Breast epithelium (tissue), 4 donors: ENCODE measurements at regions not wholly inside any gene's neighbourhood (a gene's known extent, or its start where the extent isn't known, plus 50 kb on each side); places are given as distances from the start of the nearest gene placed in this dataset.

Experiments used
- DNase-seq, 2 donors: peaks; one replicate each; pipeline ENCODE4 v3.0.0-alpha.2; 2019; ENCODE audit warnings: low spot score in 2 of 2
- H3K27ac ChIP-seq, 2 donors: fragments of 200-600 bp; sonication (generic) in 1 of 2; one replicate each; pipeline ENCODE4 v1.5.1; 2016 to 2019; ENCODE audit warnings: mild to moderate bottlenecking in 1 of 2
- H3K27me3 ChIP-seq, 2 donors: fragments of 200-600 bp; sonication (generic) in 1 of 2; one replicate each; pipeline versions ENCODE4 v1.5.1 to v1.6.0; 2017 to 2019; ENCODE audit warnings: control low read depth in 1 of 2, mild to moderate bottlenecking in 1 of 2
- H3K36me3 ChIP-seq: fragments of 200-600 bp; one replicate; pipeline ENCODE4 v1.5.1; 2019
- H3K4me1 ChIP-seq, 2 donors: fragments of 200-600 bp; sonication (generic); one replicate each; pipeline ENCODE4 v1.5.1; 2016 to 2019; ENCODE audit warnings: control low read depth in 1 of 2
- H3K4me3 ChIP-seq, 3 donors: fragments of 200-600 bp; sonication (generic); 1 replicate in 2 of 3; 2 replicates in 1 of 3; pipeline ENCODE4 v1.5.1; 2016 to 2019; ENCODE audit warnings: mild to moderate bottlenecking in 3 of 3, moderate library complexity in 2 of 3
- H3K9me3 ChIP-seq, 2 donors: fragments of 200-600 bp; sonication (generic) in 1 of 2; one replicate each; pipeline ENCODE4 v1.5.1; 2016 to 2019; ENCODE audit warnings: control low read depth in 1 of 2
- POLR2A ChIP-seq: fragments of 450-650 bp; IDR thresholded peaks from one replicate; pipeline ENCODE4 v1.6.1; 2016; ENCODE audit warnings: antibody characterized with exemption, mild to moderate bottlenecking, moderate library complexity
- POLR2AphosphoS5 ChIP-seq, 3 donors: sonication (generic); formaldehyde crosslinking; IDR thresholded peaks; one replicate each; pipeline ENCODE4 v1.6.1; 2017; ENCODE audit warnings: antibody characterized with exemption in 3 of 3
- intact Hi-C: fragments of 100-400 bp; cut with DNase I; formaldehyde crosslinking; loops from one replicate; pipeline ENCODE4 v1.15.1; 2023; ENCODE audit warnings: low total_unique reads
- TF ChIP-seq, protein P1 (sequence below), 3 donors: fragments of 450-650 bp; IDR thresholded peaks; one replicate each; pipeline ENCODE4 v1.5.1; 2016 to 2017; ENCODE audit warnings: antibody characterized with exemption in 3 of 3, mild to moderate bottlenecking in 3 of 3, moderate library complexity in 3 of 3

DNA sequence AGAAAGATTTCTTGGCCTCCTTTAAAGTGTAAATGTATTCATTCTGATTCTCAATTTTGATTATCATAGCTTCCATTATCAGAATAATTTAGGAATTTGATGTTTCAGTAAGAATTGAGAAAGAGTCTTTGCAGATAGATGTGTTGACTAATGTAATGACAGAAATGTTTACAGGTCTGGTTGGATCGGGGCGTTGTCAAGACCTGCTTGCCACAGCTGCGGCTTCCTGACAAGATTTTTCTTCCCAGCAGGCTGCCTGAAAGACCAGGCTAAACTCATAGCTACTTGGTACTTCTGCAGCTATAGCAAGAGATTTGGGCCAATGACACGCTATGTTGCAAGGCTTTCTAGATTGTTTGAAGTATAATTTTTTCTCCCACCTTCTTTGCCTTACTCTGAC lies 91.5 kb upstream of the ANKRD50 start:
- Histone ChIP-seq H3K27me3 (no peaks in the 10 kb centered on the region), H3K36me3 (no peaks in the 10 kb centered on the region), H3K9me3 (no peaks in the 10 kb centered on the region), H3K27ac (no peak overlapping the region), H3K4me1 (no peaks in the 10 kb centered on the region), H3K4me3 (no peak overlapping the region)
- intact Hi-C loops = no loop called here
- no peak for TF ChIP-seq POLR2AphosphoS5 (IDR thresholded peaks at IDR 0.05)
- no peak for TF ChIP-seq POLR2A
- TF ChIP-seq, protein P1, sequence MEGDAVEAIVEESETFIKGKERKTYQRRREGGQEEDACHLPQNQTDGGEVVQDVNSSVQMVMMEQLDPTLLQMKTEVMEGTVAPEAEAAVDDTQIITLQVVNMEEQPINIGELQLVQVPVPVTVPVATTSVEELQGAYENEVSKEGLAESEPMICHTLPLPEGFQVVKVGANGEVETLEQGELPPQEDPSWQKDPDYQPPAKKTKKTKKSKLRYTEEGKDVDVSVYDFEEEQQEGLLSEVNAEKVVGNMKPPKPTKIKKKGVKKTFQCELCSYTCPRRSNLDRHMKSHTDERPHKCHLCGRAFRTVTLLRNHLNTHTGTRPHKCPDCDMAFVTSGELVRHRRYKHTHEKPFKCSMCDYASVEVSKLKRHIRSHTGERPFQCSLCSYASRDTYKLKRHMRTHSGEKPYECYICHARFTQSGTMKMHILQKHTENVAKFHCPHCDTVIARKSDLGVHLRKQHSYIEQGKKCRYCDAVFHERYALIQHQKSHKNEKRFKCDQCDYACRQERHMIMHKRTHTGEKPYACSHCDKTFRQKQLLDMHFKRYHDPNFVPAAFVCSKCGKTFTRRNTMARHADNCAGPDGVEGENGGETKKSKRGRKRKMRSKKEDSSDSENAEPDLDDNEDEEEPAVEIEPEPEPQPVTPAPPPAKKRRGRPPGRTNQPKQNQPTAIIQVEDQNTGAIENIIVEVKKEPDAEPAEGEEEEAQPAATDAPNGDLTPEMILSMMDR (IDR thresholded peaks at IDR 0.05) = no peak
- no peak for DNase-seq

DNA sequence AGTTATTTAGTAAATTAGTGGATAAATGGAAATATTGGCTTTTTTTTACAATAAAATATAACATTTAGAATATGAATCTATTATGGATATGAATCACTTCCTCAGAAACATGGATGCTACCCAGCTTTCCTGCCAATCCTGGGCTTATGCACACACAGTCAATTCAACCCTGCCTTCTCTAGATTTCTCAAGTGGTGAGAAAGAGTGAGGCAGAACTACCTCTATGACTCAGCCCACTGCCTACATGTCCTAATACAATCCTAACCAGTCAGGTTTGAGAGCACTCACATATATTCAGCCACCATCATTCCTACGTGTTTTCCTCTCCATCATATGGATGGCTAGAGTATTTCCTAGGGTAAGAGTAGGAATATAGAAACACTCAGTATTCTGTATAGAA lies 91.1 kb upstream of the ANKRD50 start:
- no peaks in the 10 kb centered on the region for H3K27me3 ChIP-seq
- H3K36me3 ChIP-seq = no peaks in the 10 kb centered on the region
- no peaks in the 10 kb centered on the region for H3K9me3 ChIP-seq
- H3K4me1 ChIP-seq = no peaks in the 10 kb centered on the region
- DNase-seq = no peak
- TF ChIP-seq POLR2A (no peak), POLR2AphosphoS5 (IDR thresholded peaks at IDR 0.05) (no peak)
- TF ChIP-seq, protein P1 (IDR thresholded peaks at IDR 0.05) = no peak
- no peak overlapping the region for H3K27ac ChIP-seq
- no peak overlapping the region for H3K4me3 ChIP-seq
- intact Hi-C loops = no loop called here

DNA sequence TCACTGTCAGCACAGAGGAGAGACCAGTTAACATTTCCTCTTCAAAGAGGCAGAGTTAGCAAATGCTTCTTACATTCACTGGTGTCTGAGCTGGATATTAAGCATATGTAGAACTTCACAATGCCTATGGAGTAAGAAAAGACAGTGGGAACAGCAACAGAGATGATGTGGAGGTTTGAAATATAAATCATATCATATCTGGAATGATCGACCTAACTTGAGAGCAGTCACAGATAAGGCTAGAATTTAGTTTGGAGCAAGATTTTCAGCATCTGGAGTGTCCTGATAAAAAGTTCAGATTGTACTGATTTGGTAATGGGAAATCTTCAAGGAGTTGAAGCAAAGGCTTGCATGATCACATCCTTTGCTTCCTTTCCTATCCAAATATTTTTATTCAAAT lies 90.5 kb upstream of the ANKRD50 start:
- Histone ChIP-seq H3K4me3 (no peak overlapping the region), H3K9me3 (no peaks in the 10 kb centered on the region), H3K4me1 (no peaks in the 10 kb centered on the region), H3K27ac (no peak overlapping the region), H3K36me3 (no peaks in the 10 kb centered on the region), H3K27me3 (no peaks in the 10 kb centered on the region)
- intact Hi-C loops = no loop called here
- TF ChIP-seq POLR2AphosphoS5 (IDR thresholded peaks at IDR 0.05) (no peak), POLR2A (no peak)
- TF ChIP-seq, protein P1 (IDR thresholded peaks at IDR 0.05) = no peak
- no peak for DNase-seq

DNA sequence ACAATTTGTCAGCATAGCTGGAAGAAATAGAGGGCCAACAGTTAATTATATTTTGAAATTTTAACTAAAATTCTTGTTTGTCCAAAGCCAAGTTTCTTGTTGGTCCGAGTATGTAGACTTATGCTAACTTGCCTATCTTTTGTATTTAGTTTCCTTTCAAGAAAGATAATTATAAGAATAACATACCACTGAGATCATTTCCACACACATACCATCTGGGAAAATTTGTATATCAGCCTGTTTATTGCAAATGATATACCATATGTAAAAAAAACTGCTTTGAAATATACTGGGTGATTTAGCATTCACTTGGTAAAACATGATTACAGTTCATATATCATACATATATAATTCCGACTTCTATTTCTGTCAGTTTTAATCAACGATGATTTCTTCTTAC lies 84.7 kb upstream of the ANKRD50 start:
- intact Hi-C loops = no loop called here
- Histone ChIP-seq H3K27me3 (no peaks in the 10 kb centered on the region), H3K9me3 (no peaks in the 10 kb centered on the region), H3K27ac (no peak overlapping the region), H3K4me1 (no peaks in the 10 kb centered on the region), H3K4me3 (no peak overlapping the region), H3K36me3 (no peaks in the 10 kb centered on the region)
- DNase-seq = no peak
- TF ChIP-seq POLR2A (no peak), POLR2AphosphoS5 (IDR thresholded peaks at IDR 0.05) (no peak)
- TF ChIP-seq, protein P1 (IDR thresholded peaks at IDR 0.05) = no peak

DNA sequence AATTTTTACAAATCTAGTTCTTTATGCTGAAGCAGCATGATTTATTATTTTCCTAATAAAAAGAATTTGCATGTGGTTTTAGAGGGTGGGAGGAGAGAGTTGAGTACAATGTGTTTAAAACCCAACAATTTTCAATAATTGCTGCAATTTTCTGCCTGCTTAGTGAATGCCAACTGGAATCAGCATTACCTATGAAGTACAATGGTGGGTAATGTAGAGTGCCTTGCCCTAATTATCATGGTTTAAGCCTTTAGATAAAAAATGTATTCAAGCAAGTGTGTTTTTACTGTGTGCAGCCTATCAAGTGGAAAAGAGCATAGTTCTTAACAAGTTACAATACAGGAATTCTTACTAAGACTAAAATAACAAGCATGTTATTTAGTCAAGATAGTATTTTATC lies 77.9 kb upstream of the ANKRD50 start:
- no peaks in the 10 kb centered on the region for H3K27me3 ChIP-seq
- TF ChIP-seq POLR2A (no peak), POLR2AphosphoS5 (IDR thresholded peaks at IDR 0.05) (no peak)
- TF ChIP-seq, protein P1 (IDR thresholded peaks at IDR 0.05) = no peak
- H3K4me3 ChIP-seq = no peak overlapping the region
- no peaks in the 10 kb centered on the region for H3K36me3 ChIP-seq
- DNase-seq = no peak
- H3K9me3 ChIP-seq = no peaks in the 10 kb centered on the region
- H3K4me1 ChIP-seq = no peaks in the 10 kb centered on the region
- intact Hi-C loops = no loop called here
- no peak overlapping the region for H3K27ac ChIP-seq
